CD1c-positive myeloid dendritic cell (primary cell): ENCODE measurements at regions not wholly inside any gene's neighbourhood (a gene's known extent, or its start where the extent isn't known, plus 50 kb on each side); places are given as distances from the start of the nearest gene placed in this dataset.
"Not testable (repeated sequence)": the region's sequence is repeated elsewhere in the genome, so short reads cannot be mapped to it uniquely, and the experiment has no call there.

ENCODE experiments used
- DNase-seq: peaks from one replicate; pipeline ENCODE4 v3.0.0-alpha.2; 2016; ENCODE audit errors: extremely low spot score

- no peak for DNase-seq
These were observed 1381.7 kb upstream of the SEL1L start for GRCh38 chr14:82915381-82915780.

- DNase-seq, result no peak
These were observed 1402.0 kb upstream of the SEL1L start for GRCh38 chr14:82935691-82936090.

GRCh38 chr14:82951171-82951570, 1417.5 kb upstream of the SEL1L start:
- no peak for DNase-seq

GRCh38 chr14:82963756-82964155, 1430.1 kb upstream of the SEL1L start:
- no peak for DNase-seq

- DNase-seq, result no peak
These were observed 1454.0 kb upstream of the SEL1L start for GRCh38 chr14:82987502-82988124.

GRCh38 chr14:82994547-82994946, 1460.9 kb upstream of the SEL1L start:
- DNase-seq, result not testable (repeated sequence)

- no peak for DNase-seq
These were observed 1466.1 kb upstream of the SEL1L start for GRCh38 chr14:82999802-83000201.

- no peak for DNase-seq
These were observed 1470.9 kb upstream of the SEL1L start for GRCh38 chr14:83004456-83005006.

GRCh38 chr14:83006121-83006670, 1472.5 kb upstream of the SEL1L start:
- no peak for DNase-seq

GRCh38 chr14:83007052-83007451, 1473.4 kb upstream of the SEL1L start:
- not testable (repeated sequence) for DNase-seq

GRCh38 chr14:83007641-83008225, 1474.1 kb upstream of the SEL1L start:
- no peak for DNase-seq

- no peak for DNase-seq
These were observed 1483.6 kb upstream of the SEL1L start for GRCh38 chr14:83017296-83017695.

GRCh38 chr14:83019744-83020414, 1486.2 kb upstream of the SEL1L start:
- DNase-seq, result no peak

GRCh38 chr14:83021323-83021722, 1487.7 kb upstream of the SEL1L start:
- no peak for DNase-seq

GRCh38 chr14:83023369-83023768, 1489.7 kb upstream of the SEL1L start:
- DNase-seq, result no peak

- no peak for DNase-seq
These were observed 1507.6 kb upstream of the SEL1L start for GRCh38 chr14:83041224-83041623.

GRCh38 chr14:83042858-83043257, 1509.2 kb upstream of the SEL1L start:
- DNase-seq, result no peak

- no peak for DNase-seq
These were observed 1510.3 kb upstream of the SEL1L start for GRCh38 chr14:83044001-83044400.

GRCh38 chr14:83047059-83047830, 1513.6 kb upstream of the SEL1L start:
- no peak for DNase-seq

GRCh38 chr14:83053022-83053710, 1519.5 kb upstream of the SEL1L start:
- no peak for DNase-seq

- DNase-seq, result no peak
These were observed 1524.4 kb upstream of the SEL1L start for GRCh38 chr14:83058068-83058467.
